Ovary (tissue), 7 donors: ENCODE measurements at regions not wholly inside any gene's neighbourhood (a gene's known extent, or its start where the extent isn't known, plus 50 kb on each side); places are given as distances from the start of the nearest gene placed in this dataset.
"Not testable (repeated sequence)": the region's sequence is repeated elsewhere in the genome, so short reads cannot be mapped to it uniquely, and the experiment has no call there.

Experiments
- DNase-seq, 5 donors: peaks; one replicate each; pipeline ENCODE4 v3.0.0-alpha.2; 2019 to 2020
- H3K27ac ChIP-seq, 2 donors: fragments of 200-600 bp; one replicate each; pipeline versions ENCODE4 v1.5.1 to v1.8.0; 2019 to 2022
- H3K27me3 ChIP-seq: fragments of 200-600 bp; one replicate; pipeline ENCODE4 v1.8.0; 2022
- H3K36me3 ChIP-seq: fragments of 200-600 bp; sonication (generic); one replicate; pipeline ENCODE4 v1.5.1; 2019
- H3K4me1 ChIP-seq: one replicate; pipeline ENCODE4 v1.8.1; 2013; ENCODE audit warnings: mild to moderate bottlenecking, moderate library complexity; ENCODE audit not compliant: insufficient read depth
- H3K4me3 ChIP-seq: fragments of 200-600 bp; sonication (generic); one replicate; pipeline ENCODE4 v1.5.1; 2017
- H3K9me3 ChIP-seq, 2 donors: fragments of 200-600 bp in 1 of 2; sonication (generic) in 1 of 2; one replicate each; pipeline versions ENCODE4 v1.5.1 to v1.8.1; 2013 to 2019; ENCODE audit warnings: mild to moderate bottlenecking in 1 of 2, moderate library complexity in 1 of 2
- CTCF ChIP-seq, 3 donors: fragments of 450-650 bp in 2 of 3; fragments of 200-600 bp in 1 of 3; IDR thresholded peaks; one replicate each; pipeline versions ENCODE4 v1.5.1 to v1.8.0; 2016 to 2022; ENCODE audit warnings: antibody characterized with exemption in 3 of 3, mild to moderate bottlenecking in 1 of 3
- EP300 ChIP-seq: sonication (generic); formaldehyde crosslinking; IDR thresholded peaks from one replicate; pipeline ENCODE4 v1.6.1; 2017; ENCODE audit warnings: antibody characterized with exemption
- POLR2A ChIP-seq: fragments of 450-650 bp; IDR thresholded peaks from one replicate; pipeline ENCODE4 v1.6.1; 2017; ENCODE audit warnings: antibody characterized with exemption, mild to moderate bottlenecking, moderate library complexity
- WGBS, 3 donors: extraction: QIAGEN DNeasy Blood & Tissue Kit in 1 of 3; methylation state at CpG; one replicate each; pipeline versions ENCODE4 v1.1.5 to v1.1.7; 2013 to 2017; 5-methylcytosine and 5-hydroxymethylcytosine counted together
- intact Hi-C, 4 donors: fragments of 100-400 bp; cut with DNase I; formaldehyde crosslinking; loops; one replicate each; pipeline versions ENCODE4 v1.11.0 to v1.15.1; 2022 to 2023
- donor health status: DM: no; HTN: no; CAD: no; lungs with moderate emphysema.
- donor health status: DM: no; HTN: no; CAD: no.
- donor health status: Bipolar disorder and iron deficiency.
- donor health status: DM: no; HTN: no; CAD: no.
- donor health status: DM: yes; HTN: yes; CAD: no.

GRCh38 chr3:152147748-152148147, 121.0 kb upstream of the MBNL1 start:
- H3K9me3 ChIP-seq, result no peaks in the 10 kb centered on the region
- H3K4me1 ChIP-seq, result no peaks in the 10 kb centered on the region
- H3K27ac ChIP-seq, result no peak overlapping the region
- TF ChIP-seq POLR2A (no peak), CTCF (IDR thresholded peaks at IDR 0.05) (no peak), EP300 (no peak)
- H3K27me3 ChIP-seq, result no peaks in the 10 kb centered on the region
- no peak overlapping the region for H3K4me3 ChIP-seq
- intact Hi-C loops, result no loop called here
- no peak for DNase-seq
- no peaks in the 10 kb centered on the region for H3K36me3 ChIP-seq

- H3K4me1 ChIP-seq, result no peaks in the 10 kb centered on the region
- no peaks in the 10 kb centered on the region for H3K27me3 ChIP-seq
- no peaks in the 10 kb centered on the region for H3K36me3 ChIP-seq
- TF ChIP-seq POLR2A (no peak), CTCF (IDR thresholded peaks at IDR 0.05) (no peak), EP300 (no peak)
- 39 to 75% (median 68%) methylated on average over 1 of the region's 1 CpG for WGBS, 3 donors
- intact Hi-C loops, result no loop called here
- H3K27ac ChIP-seq, result no peak overlapping the region
- DNase-seq, result no peak
- no peak overlapping the region for H3K4me3 ChIP-seq
- H3K9me3 ChIP-seq, result no peaks in the 10 kb centered on the region
Measured at GRCh38 chr3:152148579-152148978, 120.2 kb upstream of the MBNL1 start.

GRCh38 chr3:152149832-152150231, 118.9 kb upstream of the MBNL1 start:
- intact Hi-C loops, result no loop called here

GRCh38 chr3:152151216-152151876, 117.4 kb upstream of the MBNL1 start:
- H3K36me3 ChIP-seq, result no peaks in the 10 kb centered on the region
- intact Hi-C loops, result no loop called here
- H3K27me3 ChIP-seq, result no peaks in the 10 kb centered on the region
- no peak overlapping the region for H3K4me3 ChIP-seq
- TF ChIP-seq CTCF (IDR thresholded peaks at IDR 0.05) (no peak), EP300 (no peak), POLR2A (no peak)
- DNase-seq, result no peak
- H3K27ac ChIP-seq, result no peak overlapping the region
- H3K4me1 ChIP-seq, result no peaks in the 10 kb centered on the region
- no peaks in the 10 kb centered on the region for H3K9me3 ChIP-seq
- 64 to 69% (median 69%) methylated on average over 8 of the region's 8 CpGs for WGBS, 3 donors

More at GRCh38 chr3:152149832-152150231, 118.9 kb upstream of the MBNL1 start:
- H3K4me1 ChIP-seq, result no peaks in the 10 kb centered on the region
- no peaks in the 10 kb centered on the region for H3K36me3 ChIP-seq
- DNase-seq, result no peak
- H3K4me3 ChIP-seq, result no peak overlapping the region
- no peak overlapping the region for H3K27ac ChIP-seq
- no peaks in the 10 kb centered on the region for H3K9me3 ChIP-seq
- 88 to 94% (median 93%) methylated on average over 1 of the region's 1 CpG for WGBS, 3 donors
- no peaks in the 10 kb centered on the region for H3K27me3 ChIP-seq
- no peak for TF ChIP-seq CTCF (IDR thresholded peaks at IDR 0.05)

GRCh38 chr3:152151877-152152765, 116.6 kb upstream of the MBNL1 start:
- H3K27ac ChIP-seq, H3K36me3 ChIP-seq: not testable (repeated sequence)

GRCh38 chr3:152153115-152153514, 115.6 kb upstream of the MBNL1 start:
- H3K27me3 ChIP-seq, H3K9me3 ChIP-seq, H3K36me3 ChIP-seq, H3K4me1 ChIP-seq, intact Hi-C loops, H3K27ac ChIP-seq, DNase-seq, H3K4me3 ChIP-seq: not testable (repeated sequence)
- WGBS, 3 donors, result 94 to 97% (median 95%) methylated on average over 5 of the region's 5 CpGs

More at GRCh38 chr3:152151877-152152765, 116.6 kb upstream of the MBNL1 start:
- intact Hi-C loops, H3K4me1 ChIP-seq, DNase-seq, H3K4me3 ChIP-seq, H3K27me3 ChIP-seq, H3K9me3 ChIP-seq: not testable (repeated sequence)
- 94 to 96% (median 94%) methylated on average over 34 to 42 of the region's 42 CpGs for WGBS, 3 donors
